ENCODE measurements at regions not wholly inside any gene's neighbourhood (a gene's known extent, or its start where the extent isn't known, plus 50 kb on each side); places are given as distances from the start of the nearest gene placed in this dataset.
A peak's percentile ranks its signal among the peaks of the same experiment; 100 is the strongest.

GRCh38 chr12:127362121-127362520, 904.8 kb upstream of the TMEM132C start:
- DNase-seq = no peak

- DNase-seq = no peak
These were observed 903.6 kb upstream of the TMEM132C start for GRCh38 chr12:127363392-127363791.

GRCh38 chr12:127373559-127373958, 893.4 kb upstream of the TMEM132C start:
- DNase-seq = no peak

- no peak for DNase-seq
These were observed 892.5 kb upstream of the TMEM132C start for GRCh38 chr12:127374447-127374846.

- peak; percentile 30 for DNase-seq
These were observed 885.8 kb upstream of the TMEM132C start for GRCh38 chr12:127381043-127381668.

- DNase-seq = no peak
These were observed 885.3 kb upstream of the TMEM132C start for GRCh38 chr12:127381681-127382080.

- no peak for DNase-seq
These were observed 883.7 kb upstream of the TMEM132C start for GRCh38 chr12:127383281-127383680.

- DNase-seq = no peak
These were observed 880.2 kb upstream of the TMEM132C start for GRCh38 chr12:127386723-127387122.

- DNase-seq = no peak
These were observed 878.0 kb upstream of the TMEM132C start for GRCh38 chr12:127388985-127389384.

GRCh38 chr12:127389923-127390322, 877.0 kb upstream of the TMEM132C start:
- DNase-seq = no peak

- no peak for DNase-seq
These were observed 873.5 kb upstream of the TMEM132C start for GRCh38 chr12:127393465-127393864.

- DNase-seq = no peak
These were observed 873.1 kb upstream of the TMEM132C start for GRCh38 chr12:127393896-127394295.

- no peak for DNase-seq
These were observed 870.2 kb upstream of the TMEM132C start for GRCh38 chr12:127396734-127397133.

- DNase-seq = no peak
These were observed 868.8 kb upstream of the TMEM132C start for GRCh38 chr12:127398016-127398710.

- no peak for DNase-seq
These were observed 867.5 kb upstream of the TMEM132C start for GRCh38 chr12:127399451-127399850.

- no peak for DNase-seq
These were observed 866.7 kb upstream of the TMEM132C start for GRCh38 chr12:127400221-127400620.

GRCh38 chr12:127401005-127401404, 866.0 kb upstream of the TMEM132C start:
- no peak for DNase-seq

GRCh38 chr12:127401536-127401935, 865.4 kb upstream of the TMEM132C start:
- DNase-seq = no peak

GRCh38 chr12:127411166-127411915, 855.6 kb upstream of the TMEM132C start:
- no peak for DNase-seq

- no peak for DNase-seq
These were observed 855.0 kb upstream of the TMEM132C start for GRCh38 chr12:127411981-127412380.

- no peak for DNase-seq
These were observed 854.1 kb upstream of the TMEM132C start for GRCh38 chr12:127412866-127413265.

GRCh38 chr12:127414186-127414585, 852.8 kb upstream of the TMEM132C start:
- DNase-seq = no peak

- DNase-seq = no peak
These were observed 852.3 kb upstream of the TMEM132C start for GRCh38 chr12:127414636-127415035.

- no peak for DNase-seq
These were observed 850.2 kb upstream of the TMEM132C start for GRCh38 chr12:127416796-127417195.
